ENCODE measurements at regions not wholly inside any gene's neighbourhood (a gene's known extent, or its start where the extent isn't known, plus 50 kb on each side); places are given as distances from the start of the nearest gene placed in this dataset.

DNA sequence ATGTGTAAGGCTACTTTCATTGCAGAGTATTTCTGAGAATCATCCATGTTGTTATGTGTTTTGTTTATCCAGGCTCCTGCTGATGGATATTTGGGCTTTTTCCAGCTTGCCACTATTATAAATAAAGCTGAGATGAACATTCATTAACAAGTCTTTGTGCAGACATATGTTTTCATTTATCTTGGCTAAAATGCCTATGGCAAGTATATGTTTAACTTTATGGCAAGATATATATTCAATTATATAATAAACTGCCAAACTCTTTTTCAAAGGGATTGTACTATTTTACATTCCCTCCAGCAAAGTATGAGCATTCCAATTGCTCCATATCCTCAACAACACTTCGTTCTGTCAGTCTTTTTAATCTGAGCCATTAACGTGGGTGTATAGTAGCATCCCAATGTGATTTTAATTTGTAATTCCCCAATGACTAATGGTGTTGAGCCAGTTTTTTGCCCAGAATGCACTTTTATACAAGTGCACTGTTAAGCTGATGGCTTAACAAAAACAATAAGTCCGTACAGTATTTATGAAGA, 452.4 kb downstream of the SHQ1 start:
- H3K27me3 ChIP-seq = no peaks in the 10 kb centered on the region
- H3K9me3 ChIP-seq = no peaks in the 10 kb centered on the region
- DNase-seq (ENCODE audit: low spot score) = no peak
- no peaks in the 10 kb centered on the region for H3K36me3 ChIP-seq
- TF ChIP-seq, protein P1, sequence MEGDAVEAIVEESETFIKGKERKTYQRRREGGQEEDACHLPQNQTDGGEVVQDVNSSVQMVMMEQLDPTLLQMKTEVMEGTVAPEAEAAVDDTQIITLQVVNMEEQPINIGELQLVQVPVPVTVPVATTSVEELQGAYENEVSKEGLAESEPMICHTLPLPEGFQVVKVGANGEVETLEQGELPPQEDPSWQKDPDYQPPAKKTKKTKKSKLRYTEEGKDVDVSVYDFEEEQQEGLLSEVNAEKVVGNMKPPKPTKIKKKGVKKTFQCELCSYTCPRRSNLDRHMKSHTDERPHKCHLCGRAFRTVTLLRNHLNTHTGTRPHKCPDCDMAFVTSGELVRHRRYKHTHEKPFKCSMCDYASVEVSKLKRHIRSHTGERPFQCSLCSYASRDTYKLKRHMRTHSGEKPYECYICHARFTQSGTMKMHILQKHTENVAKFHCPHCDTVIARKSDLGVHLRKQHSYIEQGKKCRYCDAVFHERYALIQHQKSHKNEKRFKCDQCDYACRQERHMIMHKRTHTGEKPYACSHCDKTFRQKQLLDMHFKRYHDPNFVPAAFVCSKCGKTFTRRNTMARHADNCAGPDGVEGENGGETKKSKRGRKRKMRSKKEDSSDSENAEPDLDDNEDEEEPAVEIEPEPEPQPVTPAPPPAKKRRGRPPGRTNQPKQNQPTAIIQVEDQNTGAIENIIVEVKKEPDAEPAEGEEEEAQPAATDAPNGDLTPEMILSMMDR (IDR thresholded peaks at IDR 0.05) = no peak
- H3K27ac ChIP-seq = no peak overlapping the region
- peaks cover 0 to 38% of the 10 kb centered on the region in 2 donors for H3K4me1 ChIP-seq
- H3K4me3 ChIP-seq = no peak overlapping the region

DNA sequence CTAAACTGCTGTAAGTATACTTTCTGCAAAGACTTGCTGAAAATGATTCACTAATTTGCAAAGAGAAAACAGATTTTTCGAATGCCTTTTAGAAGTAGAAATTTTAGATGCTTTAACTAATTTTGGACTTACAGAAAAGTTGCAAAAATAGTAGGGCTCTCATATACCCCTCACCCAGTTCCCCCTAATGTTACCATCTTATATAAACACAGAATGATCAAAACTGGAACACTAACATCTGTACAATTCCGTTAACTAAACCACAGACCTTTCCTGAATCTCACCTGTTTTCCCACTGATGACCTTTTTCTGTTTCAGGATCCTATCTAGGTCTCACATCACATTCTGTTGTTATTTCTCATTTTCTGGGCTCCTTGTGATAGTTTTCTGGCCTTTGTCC, 454.8 kb downstream of the SHQ1 start:
- Histone ChIP-seq H3K9me3 (no peaks in the 10 kb centered on the region), H3K27me3 (no peaks in the 10 kb centered on the region), H3K27ac (no peak overlapping the region), H3K4me3 (no peak overlapping the region), H3K36me3 (no peaks in the 10 kb centered on the region), H3K4me1 (peaks cover 0 to 32% of the 10 kb centered on the region in 2 donors)
- DNase-seq (ENCODE audit: low spot score) = no peak
- TF ChIP-seq, protein P1 (IDR thresholded peaks at IDR 0.05) = no peak

DNA sequence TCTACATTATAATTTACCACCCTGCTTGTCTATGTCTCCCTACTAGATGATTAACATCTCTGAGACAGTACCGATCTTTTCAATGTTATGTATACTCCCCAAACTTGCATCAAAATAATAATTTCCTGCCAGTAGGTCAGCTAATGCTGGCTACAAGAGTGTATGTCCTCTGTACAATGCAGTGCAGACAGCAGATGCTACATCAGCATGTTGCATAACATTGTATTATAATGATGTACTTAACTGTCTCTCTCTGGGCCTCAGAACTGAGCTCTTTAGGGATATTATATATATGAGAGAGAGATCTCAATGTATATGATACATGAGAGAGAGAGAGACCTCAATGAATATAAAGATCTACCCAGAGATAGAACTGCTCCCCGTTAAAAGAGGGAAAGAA, 456.6 kb downstream of the SHQ1 start:
- Histone ChIP-seq H3K27ac (no peak overlapping the region), H3K36me3 (no peaks in the 10 kb centered on the region), H3K4me1 (peaks cover 0 to 27% of the 10 kb centered on the region in 2 donors), H3K27me3 (no peaks in the 10 kb centered on the region), H3K9me3 (no peaks in the 10 kb centered on the region), H3K4me3 (no peak overlapping the region)
- TF ChIP-seq, protein P1 (IDR thresholded peaks at IDR 0.05) = no peak
- DNase-seq (ENCODE audit: low spot score) = no peak

DNA sequence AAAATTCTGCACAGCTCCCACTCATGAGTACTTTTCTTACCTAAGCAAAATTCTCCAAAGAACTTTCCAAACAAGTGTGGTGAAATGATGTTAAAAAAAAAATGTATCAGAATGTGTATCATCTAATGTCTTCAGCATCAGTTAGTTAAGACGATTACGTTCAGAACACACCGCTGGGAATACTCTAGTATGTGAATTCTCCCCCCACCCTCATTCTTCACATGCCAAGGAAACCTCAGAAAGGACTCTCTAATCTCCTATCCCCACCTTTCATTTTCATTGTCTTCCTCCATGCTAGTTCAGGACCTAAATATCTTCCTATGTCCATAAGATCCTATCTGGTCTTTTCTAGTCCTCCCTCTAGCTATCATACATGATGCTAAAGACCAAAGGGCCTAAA, 457.4 kb downstream of the SHQ1 start:
- Histone ChIP-seq H3K36me3 (no peaks in the 10 kb centered on the region), H3K4me3 (no peak overlapping the region), H3K27me3 (no peaks in the 10 kb centered on the region), H3K9me3 (no peaks in the 10 kb centered on the region), H3K4me1 (peaks cover 0 to 19% of the 10 kb centered on the region in 2 donors), H3K27ac (no peak overlapping the region)
- DNase-seq (ENCODE audit: low spot score) = no peak
- TF ChIP-seq, protein P1 (IDR thresholded peaks at IDR 0.05) = no peak

DNA sequence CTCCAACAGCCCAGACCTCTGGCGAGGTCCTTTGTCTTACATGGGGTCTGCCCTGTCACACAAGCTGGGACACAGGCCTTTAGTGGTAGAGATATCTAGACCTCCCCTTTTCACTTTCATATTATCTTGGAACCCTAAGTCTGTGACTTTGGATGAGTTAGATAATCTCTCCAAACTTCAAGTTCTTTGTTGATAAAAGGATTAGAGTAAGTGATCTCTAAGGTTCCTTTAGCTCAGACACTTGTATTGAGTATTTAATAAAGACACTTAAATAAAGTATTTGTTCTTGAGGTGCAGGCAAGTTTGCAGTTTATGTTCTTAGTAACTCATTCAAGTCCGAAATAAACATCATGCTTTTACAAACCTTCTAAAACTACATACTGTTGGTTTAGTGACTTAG, 459.6 kb downstream of the SHQ1 start:
- H3K36me3 ChIP-seq = no peaks in the 10 kb centered on the region
- H3K27ac ChIP-seq = no peak overlapping the region
- H3K4me3 ChIP-seq = no peak overlapping the region
- DNase-seq (ENCODE audit: low spot score) = no peak
- TF ChIP-seq, protein P1 (IDR thresholded peaks at IDR 0.05) = no peak
- no peaks in the 10 kb centered on the region for H3K9me3 ChIP-seq
- H3K4me1 ChIP-seq = peaks cover 0 to 28% of the 10 kb centered on the region in 2 donors
- no peaks in the 10 kb centered on the region for H3K27me3 ChIP-seq

DNA sequence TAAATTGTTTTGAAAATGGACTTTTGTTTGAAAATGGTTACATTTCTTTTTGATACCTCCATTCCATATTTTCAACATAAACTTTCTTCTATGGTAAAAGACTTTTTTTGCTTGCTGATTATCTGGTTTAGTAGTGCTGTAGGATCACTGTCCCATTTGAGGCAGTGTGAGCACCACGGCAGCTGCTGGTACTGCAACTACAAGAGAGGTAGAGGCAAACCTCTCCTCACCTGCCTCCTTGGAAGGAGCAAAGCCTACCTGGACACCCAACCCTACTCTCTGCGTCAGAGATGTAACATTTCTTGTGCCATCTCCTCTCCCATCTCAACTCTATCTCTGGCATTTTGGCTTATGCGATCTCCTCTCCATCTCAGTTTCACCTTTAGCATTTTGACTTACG, 460.1 kb downstream of the SHQ1 start:
- DNase-seq (ENCODE audit: low spot score) = no peak
- Histone ChIP-seq H3K27ac (no peak overlapping the region), H3K9me3 (no peaks in the 10 kb centered on the region), H3K4me3 (no peak overlapping the region), H3K36me3 (no peaks in the 10 kb centered on the region), H3K4me1 (peaks cover 0 to 28% of the 10 kb centered on the region in 2 donors), H3K27me3 (no peaks in the 10 kb centered on the region)
- TF ChIP-seq, protein P1 (IDR thresholded peaks at IDR 0.05) = no peak

Data from right atrium auricular region (tissue), 2 donors.